ENCODE measurements at regions not wholly inside any gene's neighbourhood (a gene's known extent, or its start where the extent isn't known, plus 50 kb on each side); places are given as distances from the start of the nearest gene placed in this dataset.

- WGBS, 3 donors: 83 to 97% (median 87%) methylated on average over 2 of the region's 2 CpGs
- DNase-seq: no peak
- no peak overlapping the region for H3K4me3 ChIP-seq
- no peaks in the 10 kb centered on the region for H3K4me1 ChIP-seq (ENCODE audit: insufficient read depth)
- no peaks in the 10 kb centered on the region for H3K36me3 ChIP-seq
- intact Hi-C loops (cut with DNase I): no loop called here
- H3K27ac ChIP-seq: no peak overlapping the region
- TF ChIP-seq CTCF (IDR thresholded peaks at IDR 0.05) (no peak), EP300 (IDR thresholded peaks at IDR 0.05) (no peak), POLR2A (IDR thresholded peaks at IDR 0.05) (no peak)
- no peaks in the 10 kb centered on the region for H3K27me3 ChIP-seq
- no peaks in the 10 kb centered on the region for H3K9me3 ChIP-seq
These were observed 75.7 kb downstream of the ZC3H11B start for GRCh38 chr1:219537223-219537631.

- Histone ChIP-seq H3K4me3 (no peak overlapping the region), H3K4me1 (ENCODE audit: insufficient read depth) (no peaks in the 10 kb centered on the region), H3K9me3 (no peaks in the 10 kb centered on the region), H3K27ac (no peak overlapping the region), H3K27me3 (no peaks in the 10 kb centered on the region), H3K36me3 (no peaks in the 10 kb centered on the region)
- DNase-seq: no peak
- intact Hi-C loops (cut with DNase I): no loop called here
- no peak for TF ChIP-seq POLR2A (IDR thresholded peaks at IDR 0.05)
- no peak for TF ChIP-seq CTCF (IDR thresholded peaks at IDR 0.05)
- TF ChIP-seq EP300 (IDR thresholded peaks at IDR 0.05): no peak
- WGBS, 3 donors: 97 to 99% (median 97%) methylated on average over 4 of the region's 4 CpGs
These were observed 76.9 kb downstream of the ZC3H11B start for GRCh38 chr1:219536038-219536437.

GRCh38 chr1:219534991-219535390 lies 77.9 kb downstream of the ZC3H11B start:
- no peak for DNase-seq

GRCh38 chr1:219533280-219533679 lies 79.6 kb downstream of the ZC3H11B start:
- intact Hi-C loops (cut with DNase I): no loop called here
- WGBS, 3 donors: 42 to 61% (median 57%) methylated on average over 1 of the region's 1 CpG
- no peak for DNase-seq

More at GRCh38 chr1:219534991-219535390, 77.9 kb downstream of the ZC3H11B start:
- WGBS, 3 donors: 83 to 88% (median 85%) methylated on average over 1 of the region's 1 CpG
- Histone ChIP-seq H3K27ac (no peak overlapping the region), H3K4me3 (no peak overlapping the region), H3K4me1 (ENCODE audit: insufficient read depth) (no peaks in the 10 kb centered on the region), H3K27me3 (no peaks in the 10 kb centered on the region), H3K36me3 (no peaks in the 10 kb centered on the region), H3K9me3 (no peaks in the 10 kb centered on the region)
- intact Hi-C loops (cut with DNase I): no loop called here
- no peak for TF ChIP-seq POLR2A (IDR thresholded peaks at IDR 0.05)
- no peak for TF ChIP-seq EP300 (IDR thresholded peaks at IDR 0.05)
- TF ChIP-seq CTCF (IDR thresholded peaks at IDR 0.05): no peak

More at GRCh38 chr1:219533280-219533679, 79.6 kb downstream of the ZC3H11B start:
- Histone ChIP-seq H3K4me1 (ENCODE audit: insufficient read depth) (no peaks in the 10 kb centered on the region), H3K9me3 (no peaks in the 10 kb centered on the region), H3K36me3 (no peaks in the 10 kb centered on the region), H3K27ac (no peak overlapping the region), H3K4me3 (no peak overlapping the region), H3K27me3 (no peaks in the 10 kb centered on the region)
- TF ChIP-seq POLR2A (IDR thresholded peaks at IDR 0.05): no peak
- TF ChIP-seq CTCF (IDR thresholded peaks at IDR 0.05): no peak
- TF ChIP-seq EP300 (IDR thresholded peaks at IDR 0.05): no peak
